K562 (cell line): ENCODE measurements at regions not wholly inside any gene's neighbourhood (a gene's known extent, or its start where the extent isn't known, plus 50 kb on each side); places are given as distances from the start of the nearest gene placed in this dataset.

ENCODE experiments used
- POLR2A ChIP-seq: fragments of 450-650 bp; conservative IDR thresholded peaks from 2 replicates; pipeline ENCODE4 v1.6.1; 2016
- U2AF2 ChIP-seq: fragments of 200-400 bp; formaldehyde crosslinking; optimal IDR thresholded peaks from 2 replicates; pipeline ENCODE3; 2017; ENCODE audit warnings: low read depth, mild to moderate bottlenecking, low read length
- TF ChIP-seq, protein P1 (sequence below): sonication (generic); formaldehyde crosslinking; IDR thresholded peaks from 2 replicates; pipeline ENCODE4 v1.8.0; 2022; ENCODE audit warnings: mild to moderate bottlenecking, missing genetic modification reagents

DNA sequence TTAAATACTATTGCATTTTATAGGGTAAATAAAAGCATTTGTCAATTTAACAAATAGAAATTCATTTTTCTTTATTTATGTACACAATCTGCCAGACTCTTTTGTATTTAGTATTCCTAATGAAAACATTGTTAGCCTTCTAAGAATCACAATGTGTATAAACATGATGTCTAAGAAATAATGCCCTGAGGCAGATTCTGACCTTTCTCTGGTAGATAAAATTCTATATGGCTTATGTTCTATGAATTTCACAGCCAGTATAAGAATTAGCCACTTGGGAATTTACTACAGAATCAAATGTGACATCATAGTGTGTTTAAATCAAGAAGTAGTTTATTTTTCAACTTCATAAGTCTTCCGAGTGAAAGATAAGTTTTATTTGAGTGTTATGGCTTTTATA is 457.4 kb downstream of the ZIC1 start:
- TF ChIP-seq, protein P1, sequence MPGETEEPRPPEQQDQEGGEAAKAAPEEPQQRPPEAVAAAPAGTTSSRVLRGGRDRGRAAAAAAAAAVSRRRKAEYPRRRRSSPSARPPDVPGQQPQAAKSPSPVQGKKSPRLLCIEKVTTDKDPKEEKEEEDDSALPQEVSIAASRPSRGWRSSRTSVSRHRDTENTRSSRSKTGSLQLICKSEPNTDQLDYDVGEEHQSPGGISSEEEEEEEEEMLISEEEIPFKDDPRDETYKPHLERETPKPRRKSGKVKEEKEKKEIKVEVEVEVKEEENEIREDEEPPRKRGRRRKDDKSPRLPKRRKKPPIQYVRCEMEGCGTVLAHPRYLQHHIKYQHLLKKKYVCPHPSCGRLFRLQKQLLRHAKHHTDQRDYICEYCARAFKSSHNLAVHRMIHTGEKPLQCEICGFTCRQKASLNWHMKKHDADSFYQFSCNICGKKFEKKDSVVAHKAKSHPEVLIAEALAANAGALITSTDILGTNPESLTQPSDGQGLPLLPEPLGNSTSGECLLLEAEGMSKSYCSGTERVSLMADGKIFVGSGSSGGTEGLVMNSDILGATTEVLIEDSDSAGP, result no peak
- TF ChIP-seq U2AF2, result no peak
- no peak for TF ChIP-seq POLR2A
